Neural progenitor cell (in vitro differentiated cells): ENCODE measurements at regions not wholly inside any gene's neighbourhood (a gene's known extent, or its start where the extent isn't known, plus 50 kb on each side); places are given as distances from the start of the nearest gene placed in this dataset.
A peak's percentile ranks its signal among the peaks of the same experiment; 100 is the strongest.

ENCODE experiments used
- DNase-seq: peaks from one replicate; pipeline ENCODE4 v3.0.0-alpha.2; 2016; ENCODE audit warnings: low spot score
- H2AFZ ChIP-seq: fragments of 200-600 bp; sonication (generic); replicated peaks from 2 replicates; pipeline ENCODE4 v1.6.1; 2016; ENCODE audit warnings: antibody characterized with exemption
- H3F3A ChIP-seq: fragments of 200-600 bp; sonication (generic); 2 replicates; pipeline ENCODE4 v1.6.1; 2016; ENCODE audit warnings: antibody characterized with exemption, low read depth
- H3K27ac ChIP-seq: fragments of 200-600 bp; sonication (generic); 2 replicates; pipeline ENCODE4 v1.5.1; 2016; ENCODE audit warnings: mild to moderate bottlenecking
- H3K27me3 ChIP-seq: fragments of 200-600 bp; sonication (generic); 2 replicates; pipeline ENCODE4 v1.6.1; 2016; ENCODE audit warnings: mild to moderate bottlenecking, moderate library complexity
- H3K36me3 ChIP-seq: fragments of 200-600 bp; sonication (generic); 2 replicates; pipeline ENCODE4 v1.5.1; 2016
- H3K4me1 ChIP-seq: fragments of 200-600 bp; sonication (generic); 2 replicates; pipeline ENCODE4 v1.6.1; 2016; ENCODE audit warnings: mixed run types
- H3K4me2 ChIP-seq: fragments of 200-600 bp; sonication (generic); 2 replicates; pipeline ENCODE4 v1.6.1; 2016
- H3K4me3 ChIP-seq: fragments of 200-600 bp; sonication (generic); 2 replicates; pipeline ENCODE4 v1.5.1; 2016
- H3K79me2 ChIP-seq: fragments of 200-600 bp; sonication (generic); 2 replicates; pipeline ENCODE4 v1.6.1; 2016; ENCODE audit warnings: low read depth
- H3K9ac ChIP-seq: fragments of 200-600 bp; sonication (generic); 2 replicates; pipeline ENCODE4 v1.6.1; 2016
- H3K9me3 ChIP-seq: fragments of 200-600 bp; sonication (generic); 2 replicates; pipeline ENCODE4 v1.5.1; 2016; ENCODE audit warnings: low read depth
- H4K20me1 ChIP-seq: fragments of 200-600 bp; sonication (generic); 2 replicates; pipeline ENCODE4 v1.6.1; 2016; ENCODE audit warnings: low read depth
- H3K27ac Mint-ChIP-seq: 3 replicates; pipeline ENCODE4 v1.8.0; 2021; ENCODE audit warnings: mixed read lengths
- H3K27me3 Mint-ChIP-seq: 2 replicates; pipeline ENCODE4 v1.8.0; 2022; ENCODE audit warnings: low read depth, mild to moderate bottlenecking, inconsistent platforms, moderate library complexity, mixed read lengths; ENCODE audit not compliant: insufficient read depth
- H3K36me3 Mint-ChIP-seq: 3 replicates; pipeline ENCODE4 v1.8.0; 2021; ENCODE audit warnings: mixed read lengths
- H3K4me1 Mint-ChIP-seq: 3 replicates; pipeline ENCODE4 v1.8.0; 2021; ENCODE audit warnings: mixed read lengths
- H3K4me3 Mint-ChIP-seq: 3 replicates; pipeline ENCODE4 v1.8.0; 2021; ENCODE audit warnings: mild to moderate bottlenecking, moderate library complexity, mixed read lengths
- H3K9me3 Mint-ChIP-seq: 3 replicates; pipeline ENCODE4 v1.8.0; 2020; ENCODE audit warnings: mixed read lengths
- EZH2 ChIP-seq: fragments of 200-600 bp; sonication (generic); IDR thresholded peaks from 2 replicates; pipeline ENCODE4 v1.6.1; 2017; ENCODE audit warnings: antibody characterized with exemption, mild to moderate bottlenecking, moderate library complexity
- EZH2phosphoT487 ChIP-seq: fragments of 200-600 bp; sonication (generic); IDR thresholded peaks from 2 replicates; pipeline ENCODE4 v1.6.1; 2017; ENCODE audit warnings: antibody characterized with exemption
- TF ChIP-seq, protein P1 (sequence below): fragments of 200-600 bp; sonication (generic); IDR thresholded peaks from 2 replicates; pipeline ENCODE4 v1.5.1; 2017; ENCODE audit warnings: antibody characterized with exemption, mild to moderate bottlenecking

DNA sequence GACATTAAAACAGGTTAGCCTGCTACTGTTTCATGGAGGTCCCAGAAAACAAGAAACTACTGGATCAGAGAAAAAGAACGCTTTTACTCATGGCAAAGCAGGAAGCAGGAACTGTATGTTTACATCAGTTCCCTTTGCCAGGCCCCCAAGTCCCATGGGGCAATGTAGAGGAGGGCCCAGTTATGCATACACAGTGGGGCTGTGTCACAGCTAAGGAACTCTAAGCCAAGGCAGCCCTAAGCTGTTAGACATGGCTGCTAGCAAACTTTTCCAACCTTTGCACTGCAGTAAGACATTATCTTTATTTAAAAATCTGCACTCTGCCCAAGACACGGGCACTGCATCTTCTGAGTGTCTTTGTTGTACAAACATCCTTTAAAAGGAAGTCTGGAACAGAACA, 975.8 kb downstream of the C4orf33 start:
- Histone ChIP-seq H3K9ac (no peak overlapping the region), H3K4me1 (no peaks in the 10 kb centered on the region), H3K79me2 (no peaks in the 10 kb centered on the region), H3K27me3 (no peaks in the 10 kb centered on the region), H3K36me3 (no peaks in the 10 kb centered on the region), H3K27ac (no peak overlapping the region), H3K4me2 (no peak overlapping the region), H3F3A (no peaks in the 10 kb centered on the region), H4K20me1 (no peaks in the 10 kb centered on the region), H3K9me3 (no peaks in the 10 kb centered on the region), H3K4me3 (no peak overlapping the region), H2AFZ (peak overlapping the region; percentile 69)
- no peaks in the 10 kb centered on the region for H3K36me3 Mint-ChIP-seq
- TF ChIP-seq, protein P1, sequence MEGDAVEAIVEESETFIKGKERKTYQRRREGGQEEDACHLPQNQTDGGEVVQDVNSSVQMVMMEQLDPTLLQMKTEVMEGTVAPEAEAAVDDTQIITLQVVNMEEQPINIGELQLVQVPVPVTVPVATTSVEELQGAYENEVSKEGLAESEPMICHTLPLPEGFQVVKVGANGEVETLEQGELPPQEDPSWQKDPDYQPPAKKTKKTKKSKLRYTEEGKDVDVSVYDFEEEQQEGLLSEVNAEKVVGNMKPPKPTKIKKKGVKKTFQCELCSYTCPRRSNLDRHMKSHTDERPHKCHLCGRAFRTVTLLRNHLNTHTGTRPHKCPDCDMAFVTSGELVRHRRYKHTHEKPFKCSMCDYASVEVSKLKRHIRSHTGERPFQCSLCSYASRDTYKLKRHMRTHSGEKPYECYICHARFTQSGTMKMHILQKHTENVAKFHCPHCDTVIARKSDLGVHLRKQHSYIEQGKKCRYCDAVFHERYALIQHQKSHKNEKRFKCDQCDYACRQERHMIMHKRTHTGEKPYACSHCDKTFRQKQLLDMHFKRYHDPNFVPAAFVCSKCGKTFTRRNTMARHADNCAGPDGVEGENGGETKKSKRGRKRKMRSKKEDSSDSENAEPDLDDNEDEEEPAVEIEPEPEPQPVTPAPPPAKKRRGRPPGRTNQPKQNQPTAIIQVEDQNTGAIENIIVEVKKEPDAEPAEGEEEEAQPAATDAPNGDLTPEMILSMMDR: no peak
- no peak for TF ChIP-seq EZH2
- TF ChIP-seq EZH2phosphoT487: no peak
- DNase-seq: no peak
- H3K27ac Mint-ChIP-seq: no peak overlapping the region
- no peaks in the 10 kb centered on the region for H3K4me1 Mint-ChIP-seq
- H3K4me3 Mint-ChIP-seq: no peak overlapping the region
- no peaks in the 10 kb centered on the region for H3K9me3 Mint-ChIP-seq
- no peaks in the 10 kb centered on the region for H3K27me3 Mint-ChIP-seq

DNA sequence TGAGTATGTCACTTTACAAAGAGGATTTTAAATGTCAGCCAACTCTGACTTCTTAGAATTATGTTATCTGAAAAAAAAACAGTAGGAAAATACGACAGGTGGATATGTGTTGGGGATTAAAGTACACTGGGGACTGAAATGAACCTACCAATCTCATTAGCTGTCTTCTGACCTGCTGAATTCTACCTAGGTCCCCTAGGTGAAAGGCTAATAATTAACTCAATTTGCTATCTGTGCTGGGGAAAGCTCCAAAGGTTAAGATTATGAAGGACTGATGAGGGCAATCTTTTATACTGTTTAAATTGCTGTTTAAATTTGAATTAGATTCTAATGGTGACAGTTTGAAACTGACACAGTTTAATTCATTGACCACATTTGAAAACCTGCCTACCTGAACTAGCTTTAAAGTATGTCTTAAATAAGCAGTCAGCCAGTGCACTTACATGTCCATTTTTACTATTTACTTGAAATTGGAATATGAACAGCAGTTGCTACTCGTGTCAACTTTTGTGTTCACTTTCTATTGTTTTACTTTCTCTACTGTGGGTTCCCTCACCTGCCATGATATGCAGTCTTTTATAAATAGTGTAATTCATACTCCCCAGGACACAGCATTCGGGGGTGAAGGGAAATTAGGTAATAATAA, 977.3 kb downstream of the C4orf33 start:
- Histone ChIP-seq H2AFZ (no peak overlapping the region), H3K36me3 (no peaks in the 10 kb centered on the region), H3K27ac (no peak overlapping the region), H3K9ac (no peak overlapping the region), H4K20me1 (no peaks in the 10 kb centered on the region), H3K9me3 (no peaks in the 10 kb centered on the region), H3K79me2 (no peaks in the 10 kb centered on the region), H3K4me3 (no peak overlapping the region), H3K27me3 (no peaks in the 10 kb centered on the region), H3K4me1 (no peaks in the 10 kb centered on the region), H3K4me2 (no peak overlapping the region), H3F3A (no peaks in the 10 kb centered on the region)
- DNase-seq: no peak
- Mint-ChIP-seq H3K4me3 (no peak overlapping the region), H3K27ac (no peak overlapping the region), H3K4me1 (no peaks in the 10 kb centered on the region), H3K9me3 (no peaks in the 10 kb centered on the region), H3K36me3 (no peaks in the 10 kb centered on the region), H3K27me3 (no peaks in the 10 kb centered on the region)
- TF ChIP-seq, protein P1: no peak
- TF ChIP-seq EZH2 (no peak), EZH2phosphoT487 (no peak)

DNA sequence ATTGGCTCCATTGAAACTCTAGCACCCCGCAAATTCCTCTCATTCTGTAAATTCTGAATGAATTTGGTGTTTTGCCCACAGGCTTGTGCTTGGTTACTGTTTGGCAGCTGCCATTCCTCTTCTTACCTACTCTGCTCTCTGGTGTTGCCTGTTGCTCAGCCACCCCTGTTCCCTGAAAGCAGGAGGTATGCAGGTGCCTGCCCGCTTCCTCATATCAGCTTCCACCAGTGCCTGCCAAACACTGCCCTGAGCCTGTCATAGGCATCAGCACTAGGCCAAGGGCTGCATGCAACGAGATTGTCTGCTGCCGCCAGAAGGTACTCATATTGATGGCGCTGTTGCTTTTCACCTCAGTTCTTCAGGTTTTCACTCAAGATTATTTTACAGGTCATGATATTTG, 978.1 kb downstream of the C4orf33 start:
- Histone ChIP-seq H3K27ac (no peak overlapping the region), H3K79me2 (no peaks in the 10 kb centered on the region), H3K9me3 (no peaks in the 10 kb centered on the region), H3F3A (no peaks in the 10 kb centered on the region), H3K4me1 (no peaks in the 10 kb centered on the region), H3K4me3 (no peak overlapping the region), H2AFZ (no peak overlapping the region), H3K27me3 (no peaks in the 10 kb centered on the region), H3K9ac (no peak overlapping the region), H4K20me1 (no peaks in the 10 kb centered on the region), H3K36me3 (no peaks in the 10 kb centered on the region), H3K4me2 (no peak overlapping the region)
- no peak for TF ChIP-seq EZH2
- TF ChIP-seq EZH2phosphoT487: no peak
- TF ChIP-seq, protein P1: no peak
- Mint-ChIP-seq H3K9me3 (no peaks in the 10 kb centered on the region), H3K27ac (no peak overlapping the region), H3K4me1 (no peaks in the 10 kb centered on the region), H3K27me3 (no peaks in the 10 kb centered on the region), H3K4me3 (no peak overlapping the region), H3K36me3 (no peaks in the 10 kb centered on the region)
- DNase-seq: no peak
